Inferior parietal cortex (tissue), 1 donor: ENCODE measurements at regions not wholly inside any gene's neighbourhood (a gene's known extent, or its start where the extent isn't known, plus 50 kb on each side); places are given as distances from the start of the nearest gene placed in this dataset.
"Not testable (repeated sequence)": the region's sequence is repeated elsewhere in the genome, so short reads cannot be mapped to it uniquely, and the experiment has no call there.

ENCODE experiments used
- DNase-seq: peaks from one replicate; pipeline ENCODE4 v3.0.0-alpha.2; 2016; ENCODE audit errors: extremely low spot score

GRCh38 chr3:26763723-26764122 lies 141.2 kb downstream of the LRRC3B start:
- no peak for DNase-seq

DNA sequence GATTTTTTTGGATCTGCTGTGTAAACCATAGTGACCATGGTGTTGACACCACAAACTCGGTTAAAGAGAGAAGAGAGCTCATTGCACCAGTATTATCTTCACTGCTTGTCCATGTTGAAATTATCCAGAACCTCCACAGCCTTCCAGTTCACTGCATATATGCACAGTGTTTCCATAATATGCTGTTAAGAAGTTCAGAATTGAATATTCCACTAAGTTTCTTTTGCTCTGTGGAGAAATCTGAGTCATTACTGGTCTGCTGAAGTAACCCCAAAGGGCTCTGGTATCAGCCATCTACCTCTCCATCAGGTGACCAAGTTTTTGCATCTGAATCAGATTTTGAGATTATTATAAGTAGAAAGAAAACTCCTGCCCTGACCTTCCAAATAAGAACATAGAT lies 143.5 kb downstream of the LRRC3B start:
- no peak for DNase-seq

- no peak for DNase-seq
These were observed 145.6 kb downstream of the LRRC3B start for GRCh38 chr3:26768068-26768651.

DNA sequence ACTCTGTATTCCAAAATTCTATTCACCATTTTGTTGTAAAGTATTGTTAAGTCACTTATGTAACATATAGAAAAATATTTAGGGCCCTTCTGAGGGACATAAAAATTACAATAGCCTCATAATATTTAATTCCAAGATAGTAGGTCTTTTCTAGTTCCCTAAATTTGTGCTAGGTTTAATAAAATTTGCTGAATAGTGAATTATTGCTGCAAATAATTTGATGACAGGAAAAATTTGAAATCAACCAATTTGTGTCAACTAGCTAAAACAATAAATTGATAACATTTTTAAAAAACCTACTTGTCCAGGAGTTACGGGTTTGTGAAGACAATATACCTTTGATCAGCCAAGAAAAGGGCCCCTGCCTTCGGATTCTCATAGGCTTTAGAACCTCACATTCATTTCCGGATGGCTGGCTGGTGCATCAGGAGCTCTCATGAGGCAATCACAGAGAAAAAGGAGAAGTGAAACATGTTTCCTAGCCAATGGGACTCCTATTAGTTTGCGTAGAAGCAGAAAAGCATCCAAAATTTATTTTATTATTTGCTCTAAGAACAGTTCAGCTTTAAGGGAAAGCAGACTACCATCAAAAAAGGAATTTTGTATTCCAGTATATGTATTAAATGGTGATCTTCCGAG lies 177.2 kb downstream of the LRRC3B start:
- DNase-seq, result no peak

- no peak for DNase-seq
These were observed 184.7 kb downstream of the LRRC3B start for GRCh38 chr3:26807272-26807671.

- no peak for DNase-seq
These were observed 202.9 kb downstream of the LRRC3B start for GRCh38 chr3:26825454-26825853.

GRCh38 chr3:26827169-26827568 lies 204.6 kb downstream of the LRRC3B start:
- DNase-seq, result no peak

DNA sequence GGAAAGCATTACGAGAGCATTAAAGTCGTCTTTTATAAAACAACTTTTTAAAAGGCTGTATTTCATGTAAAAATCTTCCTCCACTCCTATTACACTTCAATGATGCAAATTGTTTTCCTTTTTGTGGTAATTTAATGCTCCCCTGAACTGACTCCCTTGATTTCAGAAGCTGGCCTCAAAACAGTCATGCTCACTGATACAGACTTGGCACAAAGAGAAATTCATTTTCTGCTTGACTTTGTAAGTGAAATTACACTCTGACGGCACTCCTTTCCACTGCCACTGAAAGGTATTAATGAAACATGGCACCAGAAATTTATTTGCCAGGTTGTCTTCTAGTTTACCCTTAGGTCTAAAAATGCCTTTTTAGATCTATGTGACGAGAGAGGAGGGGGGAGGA lies 215.5 kb downstream of the LRRC3B start:
- DNase-seq, result no peak

DNA sequence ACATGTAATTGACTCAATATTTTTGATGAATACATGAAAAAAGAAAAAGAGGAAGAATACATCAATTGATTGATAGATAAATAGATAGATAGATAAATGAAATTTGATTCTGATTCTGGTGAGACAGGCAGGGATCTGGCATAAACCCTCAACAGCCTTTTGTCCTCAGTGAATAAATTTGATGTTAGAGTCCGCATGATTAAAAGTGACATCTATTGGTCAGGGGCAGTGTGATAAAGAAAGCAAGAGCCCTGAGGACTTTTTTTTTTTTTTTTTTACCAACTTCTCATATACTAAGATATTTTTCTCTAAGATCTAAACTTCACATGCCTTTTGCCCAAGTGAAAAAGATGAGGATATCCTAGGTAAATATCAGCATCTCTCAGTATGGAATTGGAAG lies 216.4 kb downstream of the LRRC3B start:
- no peak for DNase-seq

GRCh38 chr3:26840272-26840870 lies 217.8 kb downstream of the LRRC3B start:
- no peak for DNase-seq

DNA sequence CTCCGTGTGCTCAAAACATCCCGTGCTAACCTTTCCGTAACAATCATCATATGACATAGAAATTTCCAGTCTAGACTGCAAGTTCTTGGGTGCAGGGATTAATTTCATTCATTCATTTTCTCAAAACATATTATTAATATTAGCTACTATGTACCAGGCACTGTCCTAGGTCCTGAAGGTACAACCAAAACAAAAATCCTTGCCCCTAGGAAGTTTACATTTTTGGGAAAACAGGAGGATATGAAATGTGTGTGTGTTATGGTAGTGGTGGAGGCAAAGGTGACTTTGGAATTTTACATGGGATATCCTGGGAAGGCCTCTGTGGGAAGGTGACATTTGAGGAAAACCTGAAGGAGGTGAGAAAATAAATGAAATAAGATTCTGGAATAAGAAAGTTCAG lies 222.6 kb downstream of the LRRC3B start:
- no peak for DNase-seq

- DNase-seq, result no peak
These were observed 225.1 kb downstream of the LRRC3B start for GRCh38 chr3:26847680-26848079.

GRCh38 chr3:26894443-26894842 lies 271.9 kb downstream of the LRRC3B start:
- no peak for DNase-seq

DNA sequence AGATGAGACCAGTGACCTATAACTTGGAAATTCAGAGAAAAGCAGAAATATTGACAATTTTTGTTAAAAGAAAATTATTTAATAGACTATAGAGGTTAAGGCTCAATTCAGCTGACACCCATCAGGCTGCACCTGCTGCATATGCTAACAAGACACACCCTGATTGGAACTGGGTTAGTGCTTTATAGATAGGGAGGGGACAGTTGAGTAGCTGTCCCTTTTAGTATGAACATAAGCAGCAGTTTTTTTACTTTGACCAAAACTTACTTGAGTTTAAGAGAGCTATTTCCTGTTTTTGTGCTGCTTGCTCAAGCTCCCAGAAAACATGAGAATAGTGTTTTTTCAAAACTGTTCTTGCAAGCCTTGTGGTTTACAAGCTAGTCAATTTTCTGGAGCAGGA lies 292.6 kb downstream of the LRRC3B start:
- DNase-seq, result no peak

- peak; percentile 8 for DNase-seq
These were observed 298.3 kb downstream of the LRRC3B start for GRCh38 chr3:26920646-26921478.

GRCh38 chr3:26931896-26932295 lies 309.3 kb downstream of the LRRC3B start:
- no peak for DNase-seq

DNA sequence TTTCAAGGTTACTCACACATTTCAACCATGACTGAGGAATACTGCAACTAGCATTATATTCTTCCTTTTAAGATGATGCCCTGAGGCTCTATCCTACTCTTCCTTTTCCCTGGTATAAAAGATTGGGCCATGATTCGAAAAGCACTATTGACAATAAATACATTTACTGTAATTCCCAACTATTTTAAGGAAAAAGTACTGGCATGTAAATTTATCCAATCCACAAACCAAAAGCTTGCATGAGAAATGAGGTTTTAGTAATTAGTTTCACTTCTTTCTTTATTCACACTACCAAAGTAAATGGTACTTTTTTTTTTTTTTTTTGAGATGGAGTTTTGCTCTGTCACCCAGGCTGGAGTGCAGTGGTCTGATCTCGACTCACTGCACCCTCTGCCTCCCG lies 310.2 kb downstream of the LRRC3B start:
- no peak for DNase-seq

GRCh38 chr3:26945480-26945879 lies 322.9 kb downstream of the LRRC3B start:
- not testable (repeated sequence) for DNase-seq

GRCh38 chr3:26960382-26960781 lies 337.8 kb downstream of the LRRC3B start:
- no peak for DNase-seq

- DNase-seq, result no peak
These were observed 340.2 kb downstream of the LRRC3B start for GRCh38 chr3:26962492-26963360.

DNA sequence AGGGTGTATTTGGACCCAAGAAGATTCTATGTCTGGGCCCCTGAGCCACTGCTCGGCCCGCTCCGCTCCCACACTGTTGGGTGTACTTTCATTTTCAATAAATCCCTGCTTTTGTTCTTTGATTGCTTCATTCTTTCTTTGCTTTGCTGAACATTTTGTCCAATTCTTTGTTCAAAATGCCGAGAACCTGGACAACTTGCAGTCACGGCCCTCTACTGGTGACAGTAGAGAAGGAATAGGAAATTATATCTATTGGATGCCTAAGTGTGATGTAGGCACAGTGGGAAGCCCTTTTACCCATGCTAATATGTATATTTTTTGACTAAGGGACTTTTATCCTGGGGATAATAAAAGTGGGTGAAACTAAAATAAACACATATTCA lies 340.8 kb downstream of the LRRC3B start:
- DNase-seq, result no peak

DNA sequence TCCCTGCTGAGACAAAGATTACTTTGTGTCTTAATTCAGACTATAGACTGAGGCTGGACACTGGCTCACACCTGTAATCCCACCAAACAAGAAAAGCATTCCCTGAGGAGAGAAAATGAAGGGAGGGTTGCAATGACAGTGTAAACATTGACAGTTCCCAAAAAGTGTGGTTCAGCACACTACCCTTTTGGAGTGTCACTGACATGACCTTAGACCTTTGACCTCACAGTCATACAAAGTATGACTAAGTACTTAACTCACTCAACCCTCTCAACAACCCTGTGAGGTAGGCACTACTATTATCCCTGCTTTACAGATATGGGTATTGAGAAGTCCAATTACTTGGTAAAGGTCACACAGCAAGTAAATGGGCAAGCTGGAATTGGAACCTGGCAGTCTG lies 341.7 kb downstream of the LRRC3B start:
- no peak for DNase-seq
